Stimulated activated CD4-positive, alpha-beta T cell treated with anti-CD3 and anti-CD28 coated beads, Interleukin-12 subunit alpha, Interleukin-12 subunit beta, amount 100 ng/mL, for 24 hours (primary cell): ENCODE measurements at regions not wholly inside any gene's neighbourhood (a gene's known extent, or its start where the extent isn't known, plus 50 kb on each side); places are given as distances from the start of the nearest gene placed in this dataset.
"Not testable (repeated sequence)": the region's sequence is repeated elsewhere in the genome, so short reads cannot be mapped to it uniquely, and the experiment has no call there.

Source experiments
- DNase-seq, 2 experiments: peaks; one replicate each; pipeline ENCODE4 v3.0.0-alpha.2; 2020; ENCODE audit warnings: low read depth in 2 of 2

GRCh38 chr9:135294836-135295235 lies 184.7 kb upstream of the PPP1R26 start:
- DNase-seq = no peak

- DNase-seq = no peak
Observed at GRCh38 chr9:135295551-135296300, 183.9 kb upstream of the PPP1R26 start.

- no peak for DNase-seq
Observed at GRCh38 chr9:135296735-135297455, 182.7 kb upstream of the PPP1R26 start.

DNA sequence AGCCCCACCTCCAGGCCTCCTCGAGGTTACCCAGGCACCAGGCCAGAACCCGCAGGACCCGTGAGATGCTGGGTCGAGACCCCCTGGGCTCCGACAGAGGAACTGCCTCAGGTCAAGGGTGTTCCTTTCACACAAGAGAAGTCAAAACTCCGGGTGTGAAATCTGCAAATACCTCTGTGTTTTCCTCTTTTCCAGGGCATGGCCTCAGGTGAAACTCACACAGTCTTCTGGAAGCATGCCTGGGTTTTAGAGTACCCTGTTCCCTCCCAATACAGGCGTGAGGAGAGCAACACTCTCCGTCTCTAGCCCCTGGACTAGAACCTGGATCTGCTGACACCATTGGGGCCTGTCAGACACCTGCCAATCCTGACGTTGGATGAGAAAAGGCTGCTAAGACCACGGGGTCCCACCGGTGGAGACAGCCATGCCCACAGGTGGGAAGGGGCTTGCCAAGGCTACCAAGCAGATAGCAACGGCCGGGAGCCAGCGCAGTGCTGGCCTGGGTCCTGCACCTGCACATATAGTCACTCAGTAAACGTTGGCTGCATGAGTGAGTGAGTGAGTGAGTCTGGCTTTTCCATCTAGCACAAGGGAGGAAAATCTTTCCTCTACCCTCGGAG lies 182.0 kb upstream of the PPP1R26 start:
- no peak for DNase-seq

DNA sequence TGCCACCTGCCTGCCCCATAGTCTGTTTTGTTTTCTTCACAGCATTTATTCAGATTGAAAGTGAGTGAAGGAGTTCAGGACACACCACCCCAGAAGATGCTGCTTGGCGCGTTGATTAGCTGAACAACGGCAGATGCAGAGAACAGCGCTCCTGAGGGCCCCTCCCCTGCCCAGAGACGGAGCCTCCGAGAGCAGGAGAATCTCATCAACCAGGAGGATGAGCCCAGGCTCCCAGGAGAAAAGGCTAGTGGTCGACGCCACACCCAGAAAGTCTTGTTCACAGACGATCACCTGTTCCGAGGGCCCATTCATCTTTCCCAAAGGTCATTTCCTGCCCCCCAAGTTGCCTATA lies 180.4 kb upstream of the PPP1R26 start:
- DNase-seq = no peak

DNA sequence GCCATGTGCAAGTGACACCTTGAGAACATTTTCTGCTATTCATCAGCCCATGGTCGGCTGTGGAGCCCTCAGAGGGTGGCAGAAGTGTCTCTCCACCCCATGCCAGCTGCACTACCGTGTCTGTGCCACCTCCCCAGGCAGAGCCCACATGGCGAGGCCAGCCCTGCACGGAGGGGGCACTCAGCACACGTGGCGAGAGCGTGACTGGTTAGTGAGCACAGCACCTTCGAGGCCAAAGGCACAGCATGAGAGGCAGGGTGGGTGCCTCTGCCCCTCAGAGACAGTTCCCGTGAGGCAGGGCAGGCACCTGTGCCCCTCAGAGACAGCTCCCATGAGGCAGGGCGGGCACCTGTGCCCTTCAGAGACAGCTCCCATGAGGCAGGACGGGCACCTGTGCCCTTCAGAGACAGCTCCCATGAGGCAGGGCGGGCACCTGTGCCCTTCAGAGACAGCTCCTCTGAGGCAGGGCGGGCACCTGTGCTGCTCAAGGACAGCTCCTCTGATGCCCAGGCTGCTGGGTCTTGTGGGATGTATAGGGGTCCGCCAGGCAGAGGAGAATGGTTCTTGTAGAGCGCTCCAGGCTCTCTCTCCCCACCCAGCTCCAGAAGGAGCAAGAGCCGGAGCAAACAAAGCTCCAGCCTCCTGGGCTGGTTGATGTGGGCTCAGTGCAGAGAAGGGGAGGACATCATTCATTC lies 179.8 kb upstream of the PPP1R26 start:
- DNase-seq = no peak

DNA sequence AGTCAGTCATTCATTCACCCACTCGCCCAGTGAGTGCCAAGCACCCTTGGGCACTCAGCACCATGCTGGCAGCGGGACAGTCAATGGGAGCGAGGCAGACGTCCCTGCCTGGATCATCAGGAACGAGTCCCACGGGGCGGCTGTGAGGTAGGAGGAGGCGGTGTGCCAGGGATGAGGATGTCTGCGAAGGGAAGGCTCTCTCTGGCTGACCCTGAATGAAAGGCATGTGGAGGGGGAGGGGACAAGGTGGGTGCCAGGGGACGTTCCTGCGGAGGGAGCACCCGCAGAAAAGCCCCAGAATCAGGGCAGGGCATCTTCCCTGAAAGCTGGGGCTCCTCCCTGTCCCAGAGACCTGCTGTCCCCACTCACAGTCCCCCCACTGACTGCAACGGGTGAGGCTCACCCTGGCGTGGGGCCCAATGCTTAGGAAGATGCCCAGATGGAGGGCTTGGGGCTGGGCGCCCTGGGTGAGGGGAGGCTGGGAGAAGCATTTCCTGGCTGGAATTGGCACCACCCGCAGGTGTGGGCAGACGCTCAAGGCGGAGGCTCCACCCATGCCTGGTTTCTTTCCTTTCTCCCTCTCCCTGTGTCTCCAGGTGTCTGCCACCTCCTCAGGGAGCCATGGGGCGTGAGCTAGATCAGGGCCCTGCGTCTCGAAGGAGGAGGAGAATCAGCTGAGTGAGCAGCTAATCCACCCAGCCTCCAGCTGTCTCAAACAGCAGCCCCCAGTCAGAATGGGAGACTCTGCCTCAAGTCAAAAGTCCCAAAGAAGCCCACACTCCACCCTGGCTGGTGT lies 179.0 kb upstream of the PPP1R26 start:
- no peak for DNase-seq

DNA sequence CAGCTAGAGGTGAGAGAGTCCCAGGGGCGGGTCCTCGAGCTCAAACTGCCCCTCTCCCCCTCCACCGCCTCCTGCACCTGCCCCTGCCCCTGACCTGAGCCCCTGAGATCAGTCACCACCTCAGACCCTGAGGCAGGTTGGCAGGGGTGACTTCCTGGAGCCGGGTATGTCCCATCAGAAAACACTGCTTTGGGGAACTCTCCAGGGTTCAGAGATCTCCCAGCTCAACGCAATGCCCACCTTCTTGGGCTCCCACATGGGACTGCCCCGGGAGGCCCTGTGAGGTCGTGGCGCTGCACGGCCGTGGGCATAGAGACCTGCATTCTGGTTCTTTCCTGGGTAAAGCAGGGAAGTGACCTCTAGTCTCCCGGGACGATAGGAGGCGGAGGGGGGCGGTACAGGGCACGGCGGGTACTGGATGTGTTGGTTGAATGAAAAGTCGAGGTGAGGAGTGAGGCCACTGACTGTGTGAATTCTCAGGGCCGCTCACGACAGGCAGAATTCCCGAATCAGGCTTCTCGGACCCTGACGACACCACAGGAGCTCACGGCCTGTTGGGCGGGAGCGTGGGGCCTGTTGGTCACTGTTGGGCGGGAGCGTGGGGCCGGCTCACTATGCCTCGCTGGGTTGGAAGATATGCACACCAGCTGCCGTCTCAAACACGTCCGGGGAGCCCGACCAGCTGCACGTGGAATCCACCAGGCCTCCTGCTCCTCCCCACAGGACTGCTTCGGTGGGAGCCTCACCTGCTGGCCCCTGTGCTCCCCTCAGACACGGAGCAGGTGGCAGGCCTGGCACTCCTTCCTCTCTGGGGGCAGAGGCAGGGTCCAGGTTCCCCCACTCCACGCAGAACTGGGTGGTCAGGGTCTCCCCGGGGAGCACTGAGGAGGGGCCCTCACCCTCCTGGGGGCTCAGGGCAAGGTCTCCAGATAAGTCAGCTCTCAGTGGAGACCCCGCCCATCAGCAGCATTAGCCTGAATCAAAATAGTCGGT lies 178.0 kb upstream of the PPP1R26 start:
- DNase-seq = no peak

DNA sequence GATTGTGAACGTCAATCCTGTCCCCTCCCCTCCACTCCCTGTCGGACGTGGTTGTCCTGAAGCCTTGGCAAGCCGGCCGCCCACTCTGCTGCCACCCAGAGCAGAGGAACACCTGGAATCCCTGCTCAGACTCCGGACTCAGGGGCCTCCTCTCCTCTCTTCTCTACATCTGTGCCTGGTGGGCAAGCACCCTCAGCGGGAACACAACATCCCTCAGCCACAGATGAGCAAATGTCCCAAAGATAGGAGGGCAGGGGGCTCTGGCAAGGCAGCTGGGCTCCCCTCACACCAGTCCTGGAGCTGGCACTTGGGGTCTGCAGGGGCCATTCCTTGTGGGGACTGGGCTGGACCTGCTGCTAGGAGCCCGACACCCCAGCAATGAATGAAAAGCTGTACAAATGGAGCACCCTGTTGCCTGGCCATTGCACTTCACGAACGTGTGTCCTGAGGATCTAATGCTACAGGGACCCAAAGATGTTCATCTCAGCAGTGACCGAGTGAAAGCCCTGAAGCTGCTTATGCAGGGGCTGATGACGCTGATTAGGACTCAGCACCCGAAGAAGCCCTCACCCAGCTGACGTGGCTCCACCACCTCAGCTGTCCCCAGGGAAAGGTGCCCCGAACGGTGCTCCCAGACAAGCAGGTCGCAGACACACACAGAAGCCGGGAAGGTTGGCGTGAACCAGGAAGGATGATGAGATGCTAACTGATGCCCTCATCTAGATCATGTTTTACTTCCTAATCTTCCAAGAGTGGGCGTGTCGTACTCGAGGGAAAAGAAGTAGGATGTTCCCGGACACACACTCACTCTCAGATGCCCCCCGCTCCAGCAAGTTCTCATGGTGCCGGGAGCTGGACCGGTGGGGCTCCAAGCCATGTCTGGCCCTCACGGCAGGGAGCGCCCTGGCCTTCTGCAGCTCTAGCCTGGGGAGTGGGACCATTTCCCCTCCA lies 177.0 kb upstream of the PPP1R26 start:
- DNase-seq = no peak

DNA sequence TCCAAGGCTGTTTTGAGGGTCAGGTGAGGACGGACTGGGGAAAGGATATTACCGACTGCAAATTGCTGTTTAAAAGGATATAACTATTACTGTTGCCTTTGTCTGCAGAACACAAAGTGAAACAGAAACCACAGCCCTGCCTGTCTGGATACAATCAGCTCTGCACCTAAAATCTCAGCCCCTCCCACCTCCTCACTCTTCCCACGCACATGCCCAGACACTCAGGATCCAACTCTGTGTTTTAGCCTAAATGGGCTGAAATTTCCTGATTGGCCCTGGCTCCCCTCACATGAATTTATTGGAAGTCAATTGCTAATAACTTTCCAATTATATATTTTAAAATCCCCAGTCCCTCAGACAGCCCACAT lies 176.3 kb upstream of the PPP1R26 start:
- no peak for DNase-seq

- no peak for DNase-seq
Observed at GRCh38 chr9:135303865-135304499, 175.6 kb upstream of the PPP1R26 start.

DNA sequence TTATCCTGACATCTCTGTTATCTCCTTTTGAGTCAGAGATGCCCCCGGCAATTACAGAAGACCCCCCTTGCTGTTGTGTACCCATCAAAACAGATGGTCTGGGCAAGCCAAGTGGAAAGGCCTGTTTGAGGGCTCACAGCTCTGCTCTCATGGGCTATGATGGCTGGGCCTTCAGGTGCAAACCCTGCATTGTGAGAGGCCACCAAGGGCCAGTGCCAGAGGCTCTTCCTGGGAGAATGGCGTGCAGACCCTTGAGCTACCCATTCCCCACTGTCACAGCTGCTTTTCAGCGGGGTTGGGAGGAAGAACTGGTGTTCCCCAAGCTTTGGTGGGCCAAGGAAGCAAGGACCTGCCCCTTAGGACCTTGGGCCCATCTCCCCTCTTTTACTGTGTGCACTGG lies 174.7 kb upstream of the PPP1R26 start:
- DNase-seq = no peak

DNA sequence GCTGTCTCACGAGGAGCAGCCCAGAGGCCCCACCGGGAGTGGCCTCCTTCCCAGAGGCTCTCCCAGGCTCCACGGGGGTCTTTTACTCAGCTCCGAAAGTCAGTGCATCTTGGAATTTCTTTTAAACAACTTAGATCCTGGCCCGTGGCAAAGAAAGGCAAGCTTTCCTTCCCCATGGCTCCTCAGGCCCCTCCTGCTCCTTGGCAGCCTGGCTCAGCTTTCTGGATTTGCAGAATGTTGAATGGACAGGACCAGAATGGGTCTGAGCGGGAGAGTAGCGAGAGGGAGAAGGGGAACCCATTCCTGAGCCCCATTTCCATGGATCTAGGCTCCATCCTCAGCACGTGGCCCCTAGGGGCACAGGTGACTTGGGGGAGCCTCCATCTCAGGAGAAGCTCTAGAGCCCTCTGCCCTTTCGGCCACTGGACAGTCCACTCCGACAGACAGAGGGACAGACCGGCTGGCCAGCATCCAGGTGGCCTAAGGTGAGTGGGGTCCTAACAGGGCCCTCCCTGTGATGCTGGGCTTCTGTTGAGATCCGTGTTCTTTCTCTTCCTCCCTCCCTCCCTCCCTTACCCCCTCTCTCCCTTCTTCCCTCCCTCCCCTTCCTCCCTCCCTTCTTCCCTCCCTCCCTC lies 173.9 kb upstream of the PPP1R26 start:
- DNase-seq = no peak

DNA sequence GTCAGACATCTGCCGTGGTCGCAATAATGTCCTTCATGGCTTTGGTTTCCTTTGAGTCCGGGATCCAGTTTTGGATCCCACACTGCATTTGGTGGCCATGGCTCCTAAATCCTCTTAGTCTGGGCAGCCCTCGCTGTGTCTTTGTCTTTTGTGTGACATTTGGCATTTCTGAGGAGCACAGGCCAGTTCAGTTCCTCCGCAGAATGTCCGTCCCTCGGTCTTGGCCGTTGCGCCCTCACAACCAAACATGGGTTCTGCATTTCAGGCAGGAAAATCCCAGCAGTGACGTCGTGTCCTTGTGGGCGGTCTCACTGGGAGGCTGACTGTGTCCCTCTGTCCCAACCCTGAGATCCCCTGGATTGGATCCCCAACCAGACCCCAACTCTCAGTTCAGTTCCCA lies 172.9 kb upstream of the PPP1R26 start:
- DNase-seq = no peak

DNA sequence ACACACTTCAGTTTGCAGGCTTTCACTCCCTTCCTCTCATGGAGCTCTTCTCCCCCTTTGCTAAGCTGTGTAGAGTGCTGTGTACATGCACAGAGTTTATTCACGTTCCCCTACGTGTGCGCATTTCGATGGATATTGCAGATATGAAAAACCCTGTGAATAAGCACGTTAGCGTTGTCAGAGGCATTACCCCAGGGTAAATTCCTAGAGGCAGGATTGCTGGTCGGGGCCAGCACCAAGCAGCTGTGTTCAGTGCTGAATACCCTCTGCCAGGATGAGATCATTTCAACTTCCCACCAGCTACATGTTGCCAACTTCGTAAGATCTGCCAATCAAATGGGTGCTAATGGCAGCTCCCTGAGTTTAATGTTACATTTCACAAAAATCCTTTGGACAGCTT lies 172.3 kb upstream of the PPP1R26 start:
- no peak for DNase-seq

- DNase-seq = not testable (repeated sequence)
Observed at GRCh38 chr9:135307919-135308318, 171.7 kb upstream of the PPP1R26 start.

DNA sequence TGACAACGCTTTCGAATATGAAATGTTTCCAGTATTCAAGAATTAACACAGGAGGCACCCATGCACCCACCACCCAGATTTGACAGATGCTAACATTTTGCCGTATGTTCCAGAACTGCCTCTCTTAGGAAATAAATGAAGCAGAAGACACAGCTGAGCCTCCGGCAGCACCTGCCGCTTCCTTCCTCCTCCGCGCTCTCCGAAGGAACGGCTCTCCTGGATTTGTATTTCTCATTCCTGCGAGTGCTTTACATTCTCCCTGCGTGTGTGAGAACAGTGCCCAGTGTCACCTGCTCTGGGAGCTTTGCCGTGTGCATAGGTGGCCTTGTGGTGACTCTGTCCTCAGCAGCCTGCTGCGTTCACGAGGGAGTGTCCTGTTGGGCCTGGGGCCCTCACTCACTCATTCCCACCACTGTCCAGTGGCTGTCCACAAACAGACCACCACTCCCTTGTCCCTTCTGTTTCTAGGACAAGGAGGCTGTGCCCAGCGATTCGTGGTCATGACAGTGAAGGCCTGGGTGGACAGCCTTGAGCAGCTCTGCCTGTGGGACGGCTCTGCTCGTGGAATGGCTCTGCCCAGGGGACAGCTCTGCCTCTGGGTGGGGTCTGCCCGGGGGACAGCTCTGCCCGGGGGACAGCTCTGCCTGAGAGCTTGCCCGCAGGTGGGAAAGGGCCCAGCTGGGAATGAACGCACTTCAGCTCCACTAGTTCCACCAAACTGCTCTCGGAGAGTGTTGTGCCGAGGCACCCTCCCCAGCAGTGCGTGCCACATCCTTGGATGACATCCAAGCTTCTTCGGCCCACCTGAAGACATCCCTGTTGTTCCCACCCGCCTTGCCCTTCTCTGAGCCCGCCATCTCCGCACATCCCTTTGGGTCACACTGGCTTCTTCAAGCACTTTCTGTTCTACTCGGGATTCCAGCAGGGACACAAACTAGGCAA lies 170.5 kb upstream of the PPP1R26 start:
- no peak for DNase-seq
